Testis (tissue), 2 donors: ENCODE measurements at regions not wholly inside any gene's neighbourhood (a gene's known extent, or its start where the extent isn't known, plus 50 kb on each side); places are given as distances from the start of the nearest gene placed in this dataset.
A peak's percentile ranks its signal among the peaks of the same experiment; 100 is the strongest.

Source experiments
- DNase-seq: peaks from one replicate; pipeline ENCODE4 v3.0.0-alpha.2; 2019
- H3K27ac ChIP-seq, 2 donors: fragments of 200-600 bp; sonication (generic); one replicate each; pipeline ENCODE4 v1.5.1; 2019
- H3K27me3 ChIP-seq: fragments of 200-600 bp; sonication (generic); one replicate; pipeline ENCODE4 v1.5.1; 2019
- H3K36me3 ChIP-seq: fragments of 200-600 bp; sonication (generic); one replicate; pipeline ENCODE4 v1.5.1; 2017; ENCODE audit warnings: low read depth; ENCODE audit errors: missing control alignments
- H3K4me1 ChIP-seq: fragments of 200-600 bp; sonication (generic); one replicate; pipeline ENCODE4 v1.5.1; 2019
- H3K4me3 ChIP-seq, 2 donors: fragments of 200-600 bp; sonication (generic); one replicate each; pipeline ENCODE4 v1.5.1; 2017 to 2019
- H3K9me3 ChIP-seq: fragments of 200-600 bp; sonication (generic); one replicate; pipeline ENCODE4 v1.5.1; 2017
- POLR2A ChIP-seq: fragments of 450-650 bp; IDR thresholded peaks from one replicate; pipeline ENCODE4 v1.6.1; 2017; ENCODE audit warnings: antibody characterized with exemption, mild to moderate bottlenecking, moderate library complexity
- WGBS, 2 donors: methylation state at CpG; one replicate each; pipeline ENCODE4 v1.1.5; 2018; 5-methylcytosine and 5-hydroxymethylcytosine counted together
- intact Hi-C: fragments of 100-400 bp; cut with DNase I; formaldehyde crosslinking; loops from one replicate; pipeline ENCODE4 v1.15.1; 2023; ENCODE audit warnings: low total_unique reads
- TF ChIP-seq, protein P1 (sequence below), 3 experiments: fragments of 450-650 bp in 2 of 3; fragments of 200-600 bp in 1 of 3; sonication (generic) in 1 of 3; IDR thresholded peaks; one replicate each; pipeline ENCODE4 v1.5.1; 2016 to 2019; ENCODE audit warnings: antibody characterized with exemption in 3 of 3, mild to moderate bottlenecking in 2 of 3, moderate library complexity in 1 of 3

DNA sequence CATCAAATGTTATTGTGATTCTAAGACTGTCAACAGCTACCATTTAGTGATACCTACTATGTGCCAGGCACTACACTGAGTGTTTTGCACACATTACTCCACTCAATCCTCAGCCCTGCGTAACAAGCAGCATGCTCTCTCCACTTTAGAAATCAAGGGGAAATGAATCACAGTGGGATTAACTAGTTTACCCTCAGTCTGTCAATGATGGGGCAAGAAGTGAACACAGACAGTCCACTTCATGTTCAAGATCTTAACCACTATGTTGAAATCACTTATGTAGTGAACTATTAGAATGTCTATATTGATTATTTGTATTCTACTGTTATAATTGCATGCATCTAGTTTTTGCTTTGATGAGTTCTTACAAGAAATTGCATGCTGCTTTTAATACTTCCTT, 165.3 kb downstream of the LTN1 start:
- intact Hi-C loops, result no loop called here
- H3K27ac ChIP-seq, result no peak overlapping the region
- peaks cover 7% of the 10 kb centered on the region for H3K4me1 ChIP-seq
- H3K9me3 ChIP-seq, result no peaks in the 10 kb centered on the region
- no peak for DNase-seq
- no peaks in the 10 kb centered on the region for H3K27me3 ChIP-seq
- TF ChIP-seq, protein P1, sequence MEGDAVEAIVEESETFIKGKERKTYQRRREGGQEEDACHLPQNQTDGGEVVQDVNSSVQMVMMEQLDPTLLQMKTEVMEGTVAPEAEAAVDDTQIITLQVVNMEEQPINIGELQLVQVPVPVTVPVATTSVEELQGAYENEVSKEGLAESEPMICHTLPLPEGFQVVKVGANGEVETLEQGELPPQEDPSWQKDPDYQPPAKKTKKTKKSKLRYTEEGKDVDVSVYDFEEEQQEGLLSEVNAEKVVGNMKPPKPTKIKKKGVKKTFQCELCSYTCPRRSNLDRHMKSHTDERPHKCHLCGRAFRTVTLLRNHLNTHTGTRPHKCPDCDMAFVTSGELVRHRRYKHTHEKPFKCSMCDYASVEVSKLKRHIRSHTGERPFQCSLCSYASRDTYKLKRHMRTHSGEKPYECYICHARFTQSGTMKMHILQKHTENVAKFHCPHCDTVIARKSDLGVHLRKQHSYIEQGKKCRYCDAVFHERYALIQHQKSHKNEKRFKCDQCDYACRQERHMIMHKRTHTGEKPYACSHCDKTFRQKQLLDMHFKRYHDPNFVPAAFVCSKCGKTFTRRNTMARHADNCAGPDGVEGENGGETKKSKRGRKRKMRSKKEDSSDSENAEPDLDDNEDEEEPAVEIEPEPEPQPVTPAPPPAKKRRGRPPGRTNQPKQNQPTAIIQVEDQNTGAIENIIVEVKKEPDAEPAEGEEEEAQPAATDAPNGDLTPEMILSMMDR (IDR thresholded peaks at IDR 0.05), result no peak
- no peak for TF ChIP-seq POLR2A
- no peaks in the 10 kb centered on the region for H3K36me3 ChIP-seq
- no peak overlapping the region for H3K4me3 ChIP-seq
- 77 to 92% methylated on average over 1 of the region's 1 CpG for WGBS, 2 donors

DNA sequence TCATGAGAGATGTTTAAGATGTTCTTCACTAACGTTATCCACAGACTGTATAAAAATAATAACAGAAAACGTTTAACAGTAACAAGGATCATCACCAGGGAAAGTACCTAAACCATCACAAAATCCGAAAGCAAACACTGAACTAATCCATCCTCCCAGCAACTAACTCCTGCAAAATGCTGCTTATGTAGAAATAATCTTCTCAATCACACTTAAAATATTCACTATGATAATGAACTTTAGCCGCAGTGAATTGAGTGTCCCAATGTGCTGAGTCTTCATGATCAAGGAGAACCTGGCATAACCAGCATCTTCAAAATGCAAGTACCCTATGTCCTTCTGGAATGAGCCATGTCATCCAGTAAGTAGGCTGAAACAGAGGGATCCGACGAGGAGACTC, 166.1 kb downstream of the LTN1 start:
- DNase-seq, result no peak
- Histone ChIP-seq H3K27ac (no peak overlapping the region), H3K27me3 (no peaks in the 10 kb centered on the region), H3K36me3 (no peaks in the 10 kb centered on the region), H3K4me3 (no peak overlapping the region), H3K9me3 (no peaks in the 10 kb centered on the region), H3K4me1 (peaks cover 16% of the 10 kb centered on the region)
- intact Hi-C loops, result no loop called here
- 81 to 83% methylated on average over 6 of the region's 6 CpGs for WGBS, 2 donors
- TF ChIP-seq, protein P1 (IDR thresholded peaks at IDR 0.05), result no peak
- no peak for TF ChIP-seq POLR2A

DNA sequence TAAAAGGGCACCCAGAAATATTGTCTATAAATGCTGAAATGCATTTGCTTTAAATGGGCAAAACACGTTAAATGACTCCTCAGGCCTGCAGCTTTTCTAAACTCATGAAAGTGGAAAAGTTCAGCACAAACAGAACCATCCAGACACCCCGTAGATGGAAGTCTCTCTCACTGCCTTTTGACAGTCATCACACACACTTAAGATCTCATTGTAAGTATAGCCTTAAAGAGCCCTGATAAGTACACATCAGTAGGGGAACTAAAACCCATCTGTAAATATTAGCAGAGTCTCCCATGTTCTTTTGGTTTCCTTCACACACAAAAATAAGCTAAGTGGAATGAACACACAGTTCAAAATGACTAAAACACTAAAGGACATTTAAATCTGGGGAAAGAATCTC, 166.7 kb downstream of the LTN1 start:
- Histone ChIP-seq H3K4me3 (no peak overlapping the region), H3K27me3 (no peaks in the 10 kb centered on the region), H3K36me3 (no peaks in the 10 kb centered on the region), H3K4me1 (peaks cover 17% of the 10 kb centered on the region), H3K9me3 (no peaks in the 10 kb centered on the region), H3K27ac (no peak overlapping the region)
- intact Hi-C loops, result no loop called here
- no peak for DNase-seq
- WGBS, 2 donors, result 82 to 83% methylated on average over 2 of the region's 2 CpGs
- TF ChIP-seq, protein P1 (IDR thresholded peaks at IDR 0.05), result no peak
- TF ChIP-seq POLR2A, result no peak

DNA sequence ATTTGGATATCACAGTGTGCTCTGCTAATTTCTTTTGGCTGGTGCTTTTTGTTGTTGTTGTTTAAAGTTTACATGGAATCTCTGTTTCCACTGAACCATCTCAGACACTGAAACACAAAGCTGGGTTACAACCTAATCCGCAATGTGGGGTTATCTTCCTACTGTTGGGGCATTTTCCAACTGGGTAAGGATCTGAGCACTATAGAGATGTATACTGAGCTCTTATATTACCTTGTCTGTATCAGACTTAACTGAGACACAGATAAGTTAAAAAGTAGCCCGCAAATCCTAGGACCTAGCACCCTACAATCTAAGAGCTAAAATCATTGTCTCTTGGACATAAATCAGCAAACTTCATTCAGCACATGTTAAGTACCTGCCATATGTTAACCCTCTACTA, 169.2 kb downstream of the LTN1 start:
- H3K27ac ChIP-seq, result peak overlapping the region; percentile 76 to 77
- WGBS, 2 donors, result 75 to 83% methylated on average over 2 of the region's 2 CpGs
- no peaks in the 10 kb centered on the region for H3K36me3 ChIP-seq
- no peak overlapping the region for H3K4me3 ChIP-seq
- no peak for DNase-seq
- peaks cover 17% of the 10 kb centered on the region for H3K4me1 ChIP-seq
- intact Hi-C loops, result no loop called here
- no peaks in the 10 kb centered on the region for H3K27me3 ChIP-seq
- no peak for TF ChIP-seq POLR2A
- TF ChIP-seq, protein P1 (IDR thresholded peaks at IDR 0.05), result no peak
- H3K9me3 ChIP-seq, result no peaks in the 10 kb centered on the region

DNA sequence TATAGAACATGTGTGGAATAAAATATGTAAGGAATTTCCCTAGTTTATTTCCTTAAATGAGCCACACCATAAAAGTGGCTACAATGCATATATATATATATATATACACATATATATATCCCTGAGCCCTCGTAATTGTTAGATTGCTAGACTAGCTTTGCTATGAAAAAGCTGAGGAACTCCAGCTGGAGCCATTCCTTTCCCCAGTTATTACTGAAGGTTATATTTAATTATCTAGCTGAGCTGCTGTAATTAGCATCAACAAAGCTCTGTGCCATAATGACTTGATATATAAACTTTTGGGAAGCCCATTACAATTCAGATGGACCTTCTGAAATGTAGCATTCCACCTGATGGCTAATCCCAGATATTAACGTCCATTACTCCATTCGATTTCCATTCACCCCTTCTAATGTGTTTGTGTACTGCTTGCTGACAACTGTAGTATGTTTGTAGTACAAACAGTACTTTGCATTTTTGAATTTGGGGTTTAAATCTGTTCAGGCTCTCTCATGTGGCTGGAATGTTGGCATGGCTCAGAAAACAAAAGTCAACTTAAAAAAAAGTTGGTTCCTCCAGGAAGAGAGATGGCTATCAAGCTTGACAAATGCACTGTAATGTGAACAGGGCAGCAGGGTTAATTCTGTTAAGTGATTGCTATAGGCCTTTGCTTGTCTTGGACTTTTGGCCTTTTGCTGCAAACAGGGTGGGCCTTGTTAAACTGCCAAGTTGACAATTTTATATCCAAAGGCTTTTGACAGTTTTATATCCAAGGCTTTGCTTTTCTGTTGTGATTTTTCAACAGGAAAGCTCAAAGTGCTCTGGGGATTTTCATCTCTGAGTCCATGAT, 170.0 kb downstream of the LTN1 start:
- Histone ChIP-seq H3K9me3 (no peaks in the 10 kb centered on the region), H3K27ac (peak overlapping the region; percentile 76 to 77), H3K4me3 (no peak overlapping the region), H3K27me3 (no peaks in the 10 kb centered on the region), H3K36me3 (no peaks in the 10 kb centered on the region), H3K4me1 (peaks cover 17% of the 10 kb centered on the region)
- TF ChIP-seq, protein P1 (IDR thresholded peaks at IDR 0.05), result no peak
- no peak for TF ChIP-seq POLR2A
- intact Hi-C loops, result no loop called here
- DNase-seq, result no peak
- 51 to 53% methylated on average over 3 of the region's 3 CpGs for WGBS, 2 donors
